OCI-LY7 (cell line): ENCODE measurements at regions not wholly inside any gene's neighbourhood (a gene's known extent, or its start where the extent isn't known, plus 50 kb on each side); places are given as distances from the start of the nearest gene placed in this dataset.

Experiments used
- BruUV-seq: library from RNA; stranded (reverse); fragments of 400-500 nt; replicated peaks from 2 replicates; lab custom pipeline; 2021; lab: Mats Ljungman, UMichigan
- CTCF ChIA-PET: fragments of 300-600 bp; sonication (Branson Sonifier 250); formaldehyde crosslinking; loops from one replicate; lab custom pipeline; 2022; ENCODE audit warnings: antibody characterized with exemption; ENCODE audit not compliant: unreplicated experiment; lab: Charles Lee
- POLR2A ChIA-PET: fragments of 300-600 bp; sonication (Branson Sonifier 250); formaldehyde crosslinking; loops from one replicate; lab custom pipeline; 2022; ENCODE audit warnings: antibody characterized with exemption; lab: Charles Lee
- DNase-seq: peaks from one replicate; pipeline ENCODE4 v3.0.0-alpha.2; 2015; ENCODE audit warnings: low spot score
- H2AFZ ChIP-seq: fragments of 200-600 bp; sonication (generic), shearing (Covaris generic); 2 replicates; pipeline ENCODE4 v1.6.1; 2014; ENCODE audit warnings: mild to moderate bottlenecking, antibody characterized with exemption, low read length, moderate library complexity
- H3K27ac ChIP-seq: fragments of 200-600 bp; sonication (generic); 2 replicates; pipeline ENCODE4 v1.5.1; 2014; ENCODE audit warnings: mixed run types, low read depth, mild to moderate bottlenecking, moderate library complexity, low read length, inconsistent platforms; ENCODE audit not compliant: poor library complexity, severe bottlenecking
- H3K36me3 ChIP-seq: fragments of 200-600 bp; sonication (generic); 2 replicates; pipeline ENCODE4 v1.6.1; 2014; ENCODE audit warnings: mild to moderate bottlenecking, antibody characterized with exemption, low read length, moderate library complexity, mixed read lengths; ENCODE audit not compliant: insufficient read depth
- H3K4me1 ChIP-seq: fragments of 200-600 bp; sonication (generic); 2 replicates; pipeline ENCODE4 v1.5.1; 2014; ENCODE audit warnings: mild to moderate bottlenecking, low read length; ENCODE audit not compliant: insufficient read depth, poor library complexity, severe bottlenecking
- H3K4me2 ChIP-seq: fragments of 200-600 bp; sonication (generic); 2 replicates; pipeline ENCODE4 v1.6.1; 2014; ENCODE audit warnings: mild to moderate bottlenecking, low read length
- H3K4me3 ChIP-seq: fragments of 200-600 bp; sonication (generic); 2 replicates; pipeline ENCODE4 v1.5.1; 2014; ENCODE audit warnings: mild to moderate bottlenecking, low read depth, low read length; ENCODE audit not compliant: poor library complexity, severe bottlenecking
- H3K79me2 ChIP-seq: fragments of 200-600 bp; sonication (generic); 2 replicates; pipeline ENCODE4 v1.6.1; 2016; ENCODE audit warnings: low read depth, mild to moderate bottlenecking, low read length, moderate library complexity, mixed read lengths; ENCODE audit not compliant: insufficient read depth
- H3K9me2 ChIP-seq: fragments of 200-600 bp; sonication (generic); 2 replicates; pipeline ENCODE4 v1.6.1; 2016; ENCODE audit warnings: mild to moderate bottlenecking, low read length, mixed read lengths; ENCODE audit not compliant: insufficient read depth
- H3K9me3 ChIP-seq: fragments of 200-600 bp; sonication (generic); 2 replicates; pipeline ENCODE4 v1.6.1; 2014; ENCODE audit warnings: mild to moderate bottlenecking, mixed run types, low read length, mixed read lengths
- H4K20me1 ChIP-seq: fragments of 200-600 bp; sonication (generic); 2 replicates; pipeline ENCODE4 v1.6.1; 2014; ENCODE audit warnings: mild to moderate bottlenecking, antibody characterized with exemption, low read length, moderate library complexity, mixed read lengths; ENCODE audit not compliant: insufficient read depth
- CTCF ChIP-seq: fragments of 200-600 bp; sonication (generic); conservative IDR thresholded peaks from 2 replicates; pipeline ENCODE4 v1.5.1; 2014; ENCODE audit warnings: mild to moderate bottlenecking, antibody characterized with exemption, low read length, moderate library complexity, mixed read lengths
- EZH2phosphoT487 ChIP-seq: fragments of 200-600 bp; sonication (generic); IDR thresholded peaks from 2 replicates; pipeline ENCODE4 v1.6.1; 2018; ENCODE audit warnings: low read depth, borderline replicate concordance, mild to moderate bottlenecking, mixed run types, antibody characterized with exemption, low read length, moderate library complexity, mixed read lengths
- intact Hi-C: fragments of 100-400 bp; cut with micrococcal nuclease; formaldehyde crosslinking; loops from one replicate; pipeline ENCODE4 v1.10.0; 2022; ENCODE audit not compliant: unreplicated experiment

GRCh38 chr10:3452173-3452626 is 279.6 kb upstream of the PITRM1 start:
- intact Hi-C loops, result no loop called here
- Histone ChIP-seq H3K27ac (no peak overlapping the region), H2AFZ (no peak overlapping the region), H3K4me3 (no peak overlapping the region), H3K4me2 (no peak overlapping the region), H3K9me3 (no peaks in the 10 kb centered on the region), H3K36me3 (no peaks in the 10 kb centered on the region), H3K79me2 (no peaks in the 10 kb centered on the region), H4K20me1 (no peaks in the 10 kb centered on the region), H3K4me1 (no peaks in the 10 kb centered on the region), H3K9me2 (no peaks in the 10 kb centered on the region; the same call in 1 of the 2 replicates)
- CTCF ChIA-PET, result no interaction called here
- DNase-seq, result no peak
- no TSS peak for BruUV-seq
- TF ChIP-seq EZH2phosphoT487 (no peak), CTCF (0 out of 2 replicates have a peak, but pooled peaks have one; percentile 15)
- POLR2A ChIA-PET, result no interaction called here

DNA sequence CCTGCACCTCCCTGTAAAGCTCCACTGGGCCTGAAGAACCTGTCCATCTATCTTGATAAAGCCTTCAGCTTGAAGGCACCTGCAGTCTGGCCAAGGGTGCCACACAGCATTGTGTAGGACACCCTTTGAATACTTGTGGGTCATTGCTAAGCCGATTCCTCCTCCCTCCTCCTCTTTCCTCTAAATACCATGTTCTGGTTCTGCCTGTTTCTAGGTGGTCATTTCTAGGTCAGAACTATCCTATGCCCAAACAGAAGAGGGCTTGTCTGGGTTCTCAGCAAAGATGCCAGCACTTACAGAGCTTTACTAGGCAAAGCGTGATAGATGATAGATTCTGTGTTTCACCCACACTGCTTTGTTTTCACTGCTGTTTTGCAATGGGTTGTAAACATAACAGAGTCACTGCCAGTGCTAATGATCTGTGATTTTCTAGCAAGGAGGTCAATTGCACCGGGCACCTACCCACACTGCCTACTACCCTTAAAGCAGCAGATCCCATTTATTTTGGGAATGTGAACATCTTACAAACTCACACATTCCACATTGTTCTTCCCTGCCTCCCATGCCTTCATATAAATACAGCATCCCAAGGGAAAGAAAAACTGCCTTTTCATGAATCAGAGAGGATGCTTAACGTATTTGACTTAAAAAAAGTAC is 279.1 kb upstream of the PITRM1 start:
- no peak overlapping the region for H3K4me3 ChIP-seq
- TF ChIP-seq CTCF, result no peak
- no peak for TF ChIP-seq EZH2phosphoT487
- no peaks in the 10 kb centered on the region; the same call in 1 of the 2 replicates for H3K9me2 ChIP-seq
- H3K79me2 ChIP-seq, result no peaks in the 10 kb centered on the region
- no peaks in the 10 kb centered on the region for H3K4me1 ChIP-seq
- ChIA-PET CTCF (no interaction called here), POLR2A (interaction anchor here (0.6 kb wide), 1 partner anchor 160 kb away, joined by 4 read pairs; no protein-coding TSS in a partner anchor)
- H4K20me1 ChIP-seq, result no peaks in the 10 kb centered on the region
- intact Hi-C loops, result no loop called here
- DNase-seq, result no peak
- BruUV-seq, result no TSS peak
- H3K4me2 ChIP-seq, result no peak overlapping the region
- no peak overlapping the region for H3K27ac ChIP-seq
- H2AFZ ChIP-seq, result no peak overlapping the region
- H3K9me3 ChIP-seq, result no peaks in the 10 kb centered on the region
- H3K36me3 ChIP-seq, result no peaks in the 10 kb centered on the region

DNA sequence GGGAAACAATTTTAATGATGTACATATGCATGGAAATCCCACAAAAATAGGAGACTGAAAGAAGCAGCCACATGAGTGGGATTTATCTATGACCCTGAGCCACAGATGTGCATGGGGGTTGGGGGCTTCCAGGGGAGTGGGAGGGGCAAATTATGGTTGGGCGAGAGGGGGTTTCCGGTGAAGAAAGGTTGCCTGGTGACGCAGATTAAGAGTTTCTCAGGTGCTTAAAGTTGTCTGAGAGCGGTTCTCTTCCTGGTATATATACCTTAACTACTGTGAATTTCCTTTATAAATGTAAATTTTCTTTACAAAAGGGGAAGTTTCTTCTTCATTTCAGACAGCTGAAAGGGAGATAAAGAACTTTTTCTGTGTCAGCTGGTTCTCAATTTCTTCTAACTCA is 273.6 kb upstream of the PITRM1 start:
- no peaks in the 10 kb centered on the region for H3K79me2 ChIP-seq
- no peaks in the 10 kb centered on the region for H3K9me3 ChIP-seq
- DNase-seq, result no peak
- H3K27ac ChIP-seq, result no peak overlapping the region
- TF ChIP-seq EZH2phosphoT487 (no peak), CTCF (no peak)
- no peak overlapping the region for H3K4me3 ChIP-seq
- no peaks in the 10 kb centered on the region; the same call in 1 of the 2 replicates for H3K9me2 ChIP-seq
- CTCF ChIA-PET, result no interaction called here
- POLR2A ChIA-PET, result interaction anchor here (1.0 kb wide), 1 partner anchor 769 kb away, joined by 3 read pairs; no protein-coding TSS in a partner anchor
- no TSS peak for BruUV-seq
- no peaks in the 10 kb centered on the region for H3K36me3 ChIP-seq
- H2AFZ ChIP-seq, result no peak overlapping the region
- H3K4me2 ChIP-seq, result no peak overlapping the region
- no peaks in the 10 kb centered on the region for H4K20me1 ChIP-seq
- intact Hi-C loops, result no loop called here
- H3K4me1 ChIP-seq, result no peaks in the 10 kb centered on the region
